ENCODE measurements at regions not wholly inside any gene's neighbourhood (a gene's known extent, or its start where the extent isn't known, plus 50 kb on each side); places are given as distances from the start of the nearest gene placed in this dataset.

DNA sequence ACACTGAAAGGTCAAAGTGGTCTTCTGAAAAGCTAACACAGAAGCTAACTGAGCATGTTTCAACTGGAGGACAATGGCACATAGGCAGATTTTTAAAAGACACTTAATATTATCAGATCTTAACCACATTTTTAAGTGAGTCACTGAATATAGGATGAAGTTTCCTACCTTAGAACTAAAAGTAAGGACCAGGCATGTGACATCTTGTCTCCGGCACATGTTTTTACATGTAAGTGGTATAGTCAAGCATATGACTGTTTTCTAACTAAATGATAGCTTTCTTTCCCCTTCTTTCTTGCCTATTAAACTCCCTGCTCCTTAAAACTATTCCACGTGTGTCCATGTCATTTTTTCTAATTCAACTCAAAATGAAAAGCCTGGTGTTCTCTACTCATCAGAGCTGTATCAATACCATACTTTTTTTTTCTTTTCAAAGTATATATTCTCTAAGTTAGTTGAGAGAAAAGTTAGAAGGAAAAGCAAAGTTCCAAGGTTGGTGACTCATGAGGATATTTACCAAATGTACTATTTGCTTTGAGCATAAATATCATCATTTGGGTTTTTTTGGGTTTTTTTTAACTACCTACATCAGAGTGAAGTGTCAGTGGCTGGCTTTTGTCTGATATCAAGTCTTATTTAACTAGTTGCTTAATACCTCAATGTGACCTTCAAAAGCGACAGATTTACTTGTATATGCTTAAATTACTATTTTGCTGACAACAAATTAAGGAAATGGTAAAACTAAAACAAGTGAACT is 127.5 kb downstream of the CRPPA start:
- Histone ChIP-seq H3K4me2 (ENCODE audit: low read depth, low read length, poor library complexity, severe bottlenecking) (no peak overlapping the region), H3K79me2 (ENCODE audit: low read length) (no peaks in the 10 kb centered on the region), H3K4me1 (ENCODE audit: low read length) (no peaks in the 10 kb centered on the region), H3K4me3 (ENCODE audit: low read length) (no peak overlapping the region), H3K27ac (ENCODE audit: low read length) (no peak overlapping the region), H3K9ac (ENCODE audit: low read length) (no peak overlapping the region), H3K9me2 (replicated peaks; ENCODE audit: insufficient read depth, low read length) (no peaks in the 10 kb centered on the region), H3K36me3 (ENCODE audit: insufficient read depth, low read length) (no peaks in the 10 kb centered on the region), H3K27me3 (ENCODE audit: low read length) (no peaks in the 10 kb centered on the region), H4K20me1 (ENCODE audit: insufficient read depth, low read depth, low read length) (no peaks in the 10 kb centered on the region), H3K9me3 (ENCODE audit: low read length) (no peaks in the 10 kb centered on the region), H2AFZ (ENCODE audit: low read length) (no peak overlapping the region)
- no peak for DNase-seq

DNA sequence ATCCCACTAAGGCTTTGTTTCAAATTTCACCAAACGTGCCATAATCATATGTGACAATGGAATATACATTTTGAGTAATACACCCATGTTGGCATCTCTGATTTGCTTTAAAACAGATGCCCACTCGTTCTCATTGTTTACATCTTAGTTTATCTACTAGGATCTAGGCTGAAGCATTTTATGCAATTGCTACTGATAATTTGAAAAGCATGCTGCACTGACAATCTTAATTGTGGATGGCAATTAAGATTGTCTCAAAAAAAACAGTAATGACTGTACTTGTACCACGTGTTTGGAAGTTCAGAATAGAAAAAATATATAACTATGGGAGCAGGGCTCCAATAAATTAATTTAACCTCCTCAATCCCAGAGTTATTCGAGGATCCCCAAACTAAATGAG is 136.8 kb downstream of the CRPPA start:
- no peaks in the 10 kb centered on the region for H4K20me1 ChIP-seq (ENCODE audit: insufficient read depth, low read depth, low read length)
- no peaks in the 10 kb centered on the region for H3K27me3 ChIP-seq (ENCODE audit: low read length)
- no peaks in the 10 kb centered on the region for H3K79me2 ChIP-seq (ENCODE audit: low read length)
- no peak overlapping the region for H2AFZ ChIP-seq (ENCODE audit: low read length)
- H3K4me2 ChIP-seq (ENCODE audit: low read depth, low read length, poor library complexity, severe bottlenecking): no peak overlapping the region
- H3K4me1 ChIP-seq (ENCODE audit: low read length): no peaks in the 10 kb centered on the region
- no peaks in the 10 kb centered on the region for H3K9me3 ChIP-seq (ENCODE audit: low read length)
- no peak overlapping the region for H3K27ac ChIP-seq (ENCODE audit: low read length)
- no peaks in the 10 kb centered on the region for H3K36me3 ChIP-seq (ENCODE audit: insufficient read depth, low read length)
- no peak overlapping the region for H3K4me3 ChIP-seq (ENCODE audit: low read length)
- no peak overlapping the region for H3K9ac ChIP-seq (ENCODE audit: low read length)
- DNase-seq: no peak
- no peaks in the 10 kb centered on the region for H3K9me2 ChIP-seq (replicated peaks; ENCODE audit: insufficient read depth, low read length)

DNA sequence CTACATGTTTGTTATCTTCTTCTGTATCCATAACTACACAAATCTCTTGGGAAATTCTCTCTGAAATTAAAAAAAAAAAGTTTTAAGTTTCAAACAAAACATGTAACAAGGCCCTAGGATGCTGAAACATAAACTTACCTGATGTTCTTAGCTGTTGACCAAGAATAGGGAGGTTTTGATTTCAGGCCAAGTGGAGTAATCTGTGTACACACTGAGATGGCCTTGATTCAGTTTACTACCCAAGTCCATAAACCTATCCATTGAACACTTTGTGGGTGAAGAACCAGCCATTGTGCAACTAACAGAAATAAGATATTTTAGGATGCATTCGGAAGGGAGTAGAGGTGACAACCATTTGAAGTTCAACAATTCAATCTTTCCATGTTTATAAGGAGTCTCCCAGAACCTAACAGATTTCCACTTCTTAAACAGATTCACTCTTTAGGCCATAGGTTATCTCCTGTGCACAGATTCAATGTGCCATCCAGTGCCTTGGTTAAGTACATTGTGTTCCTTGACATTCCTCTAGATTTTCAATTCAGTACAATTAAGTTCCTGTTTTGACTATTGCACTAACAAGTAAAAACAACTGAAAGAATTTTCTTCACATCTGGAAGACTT is 143.1 kb downstream of the CRPPA start:
- Histone ChIP-seq H2AFZ (ENCODE audit: low read length) (no peak overlapping the region), H3K79me2 (ENCODE audit: low read length) (no peaks in the 10 kb centered on the region), H3K9me2 (replicated peaks; ENCODE audit: insufficient read depth, low read length) (no peaks in the 10 kb centered on the region), H3K36me3 (ENCODE audit: insufficient read depth, low read length) (no peaks in the 10 kb centered on the region), H3K9me3 (ENCODE audit: low read length) (no peaks in the 10 kb centered on the region), H3K9ac (ENCODE audit: low read length) (no peak overlapping the region), H3K4me3 (ENCODE audit: low read length) (no peak overlapping the region), H3K27ac (ENCODE audit: low read length) (no peak overlapping the region), H3K4me1 (ENCODE audit: low read length) (no peaks in the 10 kb centered on the region), H3K4me2 (ENCODE audit: low read depth, low read length, poor library complexity, severe bottlenecking) (no peak overlapping the region), H3K27me3 (ENCODE audit: low read length) (no peaks in the 10 kb centered on the region), H4K20me1 (ENCODE audit: insufficient read depth, low read depth, low read length) (no peaks in the 10 kb centered on the region)
- no peak for DNase-seq

DNA sequence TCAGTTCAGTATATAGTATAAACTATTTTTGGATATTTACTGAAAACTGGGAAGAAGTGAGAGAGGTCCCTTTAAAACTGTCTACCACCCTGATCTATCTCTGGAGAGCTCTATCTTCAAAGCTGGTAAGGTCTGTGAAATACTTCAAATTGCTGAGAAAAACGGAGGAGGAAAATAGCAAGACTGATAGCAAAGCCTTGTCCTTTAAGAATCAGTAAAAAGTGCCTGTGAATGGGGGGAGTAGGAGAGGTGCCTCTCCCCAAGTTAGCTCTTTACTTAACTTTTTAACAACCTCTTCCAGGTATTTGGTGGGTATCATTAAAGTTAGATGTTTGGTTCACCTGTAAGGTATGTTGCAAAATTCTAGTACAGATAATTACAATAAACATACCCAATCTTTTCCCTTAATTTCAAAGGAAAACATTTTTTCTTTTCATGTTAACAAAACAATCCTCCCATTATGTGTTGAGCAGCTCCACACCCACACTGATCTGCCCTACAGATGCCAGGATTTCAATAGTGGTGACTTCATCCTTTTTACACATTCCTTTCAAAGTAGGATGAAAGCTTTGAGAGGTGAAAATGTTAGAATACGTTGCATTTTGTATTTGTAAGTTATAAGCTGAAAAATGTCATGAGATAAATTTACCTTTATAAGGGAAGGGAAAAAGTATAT is 149.2 kb downstream of the CRPPA start:
- H3K4me1 ChIP-seq (ENCODE audit: low read length): no peaks in the 10 kb centered on the region
- H4K20me1 ChIP-seq (ENCODE audit: insufficient read depth, low read depth, low read length): no peaks in the 10 kb centered on the region
- no peak for DNase-seq
- no peak overlapping the region for H2AFZ ChIP-seq (ENCODE audit: low read length)
- no peaks in the 10 kb centered on the region for H3K9me3 ChIP-seq (ENCODE audit: low read length)
- H3K27ac ChIP-seq (ENCODE audit: low read length): no peak overlapping the region
- H3K36me3 ChIP-seq (ENCODE audit: insufficient read depth, low read length): no peaks in the 10 kb centered on the region
- no peaks in the 10 kb centered on the region for H3K9me2 ChIP-seq (replicated peaks; ENCODE audit: insufficient read depth, low read length)
- H3K9ac ChIP-seq (ENCODE audit: low read length): no peak overlapping the region
- H3K27me3 ChIP-seq (ENCODE audit: low read length): no peaks in the 10 kb centered on the region
- no peaks in the 10 kb centered on the region for H3K79me2 ChIP-seq (ENCODE audit: low read length)
- no peak overlapping the region for H3K4me2 ChIP-seq (ENCODE audit: low read depth, low read length, poor library complexity, severe bottlenecking)
- H3K4me3 ChIP-seq (ENCODE audit: low read length): no peak overlapping the region

DNA sequence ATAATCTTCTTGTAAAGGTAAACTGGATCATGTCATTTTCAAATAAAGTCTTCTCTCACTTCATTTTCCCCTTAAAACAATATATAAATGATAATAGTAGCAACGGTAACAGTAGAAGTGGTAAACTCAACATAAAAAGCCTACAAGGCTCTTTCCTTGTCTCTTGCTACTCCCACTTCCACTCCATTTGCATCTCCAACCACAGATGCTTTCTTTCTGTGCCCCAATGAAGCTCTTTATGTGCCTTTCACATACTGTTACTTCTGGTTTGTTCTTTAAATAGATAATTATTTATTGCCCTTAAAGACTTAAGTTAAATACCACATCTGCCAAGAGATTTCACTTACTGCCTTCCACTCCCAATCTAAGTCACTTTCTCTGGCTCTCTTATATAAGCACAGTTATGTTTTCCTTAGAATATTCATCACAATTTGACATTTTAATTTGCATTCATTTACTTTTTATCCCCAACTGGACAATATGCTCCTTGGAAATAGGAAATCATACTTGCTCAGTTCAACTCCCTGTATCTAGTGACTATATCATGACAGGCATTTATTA is 149.9 kb downstream of the CRPPA start:
- Histone ChIP-seq H3K27ac (ENCODE audit: low read length) (no peak overlapping the region), H3K79me2 (ENCODE audit: low read length) (no peaks in the 10 kb centered on the region), H3K9me3 (ENCODE audit: low read length) (no peaks in the 10 kb centered on the region), H3K9ac (ENCODE audit: low read length) (no peak overlapping the region), H4K20me1 (ENCODE audit: insufficient read depth, low read depth, low read length) (no peaks in the 10 kb centered on the region), H3K9me2 (replicated peaks; ENCODE audit: insufficient read depth, low read length) (no peaks in the 10 kb centered on the region), H2AFZ (ENCODE audit: low read length) (no peak overlapping the region), H3K4me2 (ENCODE audit: low read depth, low read length, poor library complexity, severe bottlenecking) (no peak overlapping the region), H3K27me3 (ENCODE audit: low read length) (no peaks in the 10 kb centered on the region), H3K36me3 (ENCODE audit: insufficient read depth, low read length) (no peaks in the 10 kb centered on the region), H3K4me3 (ENCODE audit: low read length) (no peak overlapping the region), H3K4me1 (ENCODE audit: low read length) (no peaks in the 10 kb centered on the region)
- no peak for DNase-seq

DNA sequence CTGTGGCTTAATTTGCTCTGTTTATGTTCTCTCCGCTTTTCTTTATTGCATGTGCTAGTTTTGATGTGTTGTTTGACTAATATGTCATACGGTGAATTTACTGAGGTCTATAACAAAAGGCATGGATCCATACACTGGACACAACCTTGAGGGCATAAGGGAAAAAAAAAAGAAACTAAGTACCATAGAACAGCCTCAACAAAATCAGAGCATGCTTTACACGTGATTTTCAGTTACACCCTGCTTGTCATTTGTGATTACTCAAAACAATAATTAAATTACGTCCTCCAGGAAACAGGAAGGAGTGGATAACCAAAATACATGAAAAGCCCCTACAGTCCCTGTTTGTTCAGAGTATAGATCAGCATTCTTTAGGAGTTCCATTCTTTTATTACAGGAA is 150.5 kb downstream of the CRPPA start:
- Histone ChIP-seq H3K9me3 (ENCODE audit: low read length) (no peaks in the 10 kb centered on the region), H3K4me1 (ENCODE audit: low read length) (no peaks in the 10 kb centered on the region), H3K27me3 (ENCODE audit: low read length) (no peaks in the 10 kb centered on the region), H3K9me2 (replicated peaks; ENCODE audit: insufficient read depth, low read length) (no peaks in the 10 kb centered on the region), H3K36me3 (ENCODE audit: insufficient read depth, low read length) (no peaks in the 10 kb centered on the region), H3K9ac (ENCODE audit: low read length) (no peak overlapping the region), H4K20me1 (ENCODE audit: insufficient read depth, low read depth, low read length) (no peaks in the 10 kb centered on the region), H3K79me2 (ENCODE audit: low read length) (no peaks in the 10 kb centered on the region), H3K27ac (ENCODE audit: low read length) (no peak overlapping the region), H3K4me2 (ENCODE audit: low read depth, low read length, poor library complexity, severe bottlenecking) (no peak overlapping the region), H3K4me3 (ENCODE audit: low read length) (no peak overlapping the region), H2AFZ (ENCODE audit: low read length) (no peak overlapping the region)
- DNase-seq: no peak

DNA sequence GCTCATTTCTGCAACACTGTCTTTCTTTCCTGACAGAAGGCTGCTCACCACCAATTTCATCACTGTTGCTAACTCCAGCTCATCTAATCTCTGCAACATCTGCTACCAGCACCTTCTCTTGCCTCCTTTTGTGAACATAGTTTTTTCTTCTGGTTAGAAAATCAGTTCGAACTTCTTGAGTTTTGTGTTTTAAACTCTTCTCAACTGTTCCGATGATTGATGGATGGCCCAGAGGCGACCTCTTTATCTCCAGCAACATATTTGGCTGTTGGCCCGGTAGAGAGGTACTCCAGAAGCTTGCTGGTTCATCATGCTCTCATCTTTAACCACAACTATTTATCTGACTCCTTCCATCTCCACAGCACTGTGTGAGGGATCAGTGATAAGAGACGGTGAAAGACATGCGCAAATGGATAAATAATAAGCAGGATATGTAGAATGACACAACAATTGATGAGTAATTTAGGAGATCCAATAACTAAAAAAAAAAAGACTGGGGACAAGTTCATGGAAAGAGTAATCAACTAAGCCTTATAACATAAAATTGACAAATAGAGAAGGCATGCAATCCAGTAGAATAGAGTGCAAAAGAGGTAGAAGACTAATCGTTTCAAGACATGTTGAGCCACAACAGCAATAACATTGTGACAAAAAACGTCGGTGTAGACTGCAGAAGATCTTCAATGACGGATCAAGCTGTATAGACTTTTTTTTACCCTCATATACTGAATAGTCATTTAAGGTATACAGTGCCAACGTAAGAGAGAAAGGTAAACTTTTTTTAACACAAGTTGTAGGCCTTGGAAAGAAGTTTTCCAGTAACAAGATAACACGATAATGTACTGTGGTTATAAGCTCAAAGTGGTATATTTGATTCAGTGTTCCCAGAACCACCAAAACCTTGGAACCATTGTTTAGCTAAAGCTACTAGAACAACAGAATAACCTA is 152.2 kb downstream of the CRPPA start:
- no peaks in the 10 kb centered on the region for H3K79me2 ChIP-seq (ENCODE audit: low read length)
- no peak overlapping the region for H3K27ac ChIP-seq (ENCODE audit: low read length)
- H3K4me1 ChIP-seq (ENCODE audit: low read length): no peaks in the 10 kb centered on the region
- no peaks in the 10 kb centered on the region for H4K20me1 ChIP-seq (ENCODE audit: insufficient read depth, low read depth, low read length)
- H3K4me3 ChIP-seq (ENCODE audit: low read length): no peak overlapping the region
- H3K9me2 ChIP-seq (replicated peaks; ENCODE audit: insufficient read depth, low read length): no peaks in the 10 kb centered on the region
- no peaks in the 10 kb centered on the region for H3K9me3 ChIP-seq (ENCODE audit: low read length)
- H2AFZ ChIP-seq (ENCODE audit: low read length): no peak overlapping the region
- DNase-seq: no peak
- no peaks in the 10 kb centered on the region for H3K27me3 ChIP-seq (ENCODE audit: low read length)
- no peak overlapping the region for H3K4me2 ChIP-seq (ENCODE audit: low read depth, low read length, poor library complexity, severe bottlenecking)
- H3K9ac ChIP-seq (ENCODE audit: low read length): no peak overlapping the region
- no peaks in the 10 kb centered on the region for H3K36me3 ChIP-seq (ENCODE audit: insufficient read depth, low read length)

Measured in Karpas-422 (cell line).